ENCODE measurements at regions not wholly inside any gene's neighbourhood (a gene's known extent, or its start where the extent isn't known, plus 50 kb on each side); places are given as distances from the start of the nearest gene placed in this dataset.
"Not testable (repeated sequence)": the region's sequence is repeated elsewhere in the genome, so short reads cannot be mapped to it uniquely, and the experiment has no call there.

DNA sequence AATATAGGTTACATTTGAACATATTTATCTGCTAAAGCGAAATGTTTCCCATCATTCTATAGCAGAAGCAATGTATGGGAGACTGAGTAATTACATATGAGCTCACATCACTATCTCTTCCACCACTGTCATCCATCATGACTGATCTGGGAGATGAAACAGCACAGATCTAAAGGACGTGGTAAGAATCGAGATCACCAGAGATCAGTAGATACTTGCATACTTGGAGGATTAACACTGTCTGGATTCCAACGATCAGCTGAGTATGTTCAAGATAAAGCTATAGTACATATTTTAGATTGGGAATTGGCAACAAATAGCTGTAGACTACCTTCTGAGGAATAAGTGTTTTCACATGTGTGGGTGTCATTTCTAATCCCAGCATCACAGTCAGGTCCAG, 94.6 kb downstream of the FOXD4L6 start:
- TF ChIP-seq, protein P1, sequence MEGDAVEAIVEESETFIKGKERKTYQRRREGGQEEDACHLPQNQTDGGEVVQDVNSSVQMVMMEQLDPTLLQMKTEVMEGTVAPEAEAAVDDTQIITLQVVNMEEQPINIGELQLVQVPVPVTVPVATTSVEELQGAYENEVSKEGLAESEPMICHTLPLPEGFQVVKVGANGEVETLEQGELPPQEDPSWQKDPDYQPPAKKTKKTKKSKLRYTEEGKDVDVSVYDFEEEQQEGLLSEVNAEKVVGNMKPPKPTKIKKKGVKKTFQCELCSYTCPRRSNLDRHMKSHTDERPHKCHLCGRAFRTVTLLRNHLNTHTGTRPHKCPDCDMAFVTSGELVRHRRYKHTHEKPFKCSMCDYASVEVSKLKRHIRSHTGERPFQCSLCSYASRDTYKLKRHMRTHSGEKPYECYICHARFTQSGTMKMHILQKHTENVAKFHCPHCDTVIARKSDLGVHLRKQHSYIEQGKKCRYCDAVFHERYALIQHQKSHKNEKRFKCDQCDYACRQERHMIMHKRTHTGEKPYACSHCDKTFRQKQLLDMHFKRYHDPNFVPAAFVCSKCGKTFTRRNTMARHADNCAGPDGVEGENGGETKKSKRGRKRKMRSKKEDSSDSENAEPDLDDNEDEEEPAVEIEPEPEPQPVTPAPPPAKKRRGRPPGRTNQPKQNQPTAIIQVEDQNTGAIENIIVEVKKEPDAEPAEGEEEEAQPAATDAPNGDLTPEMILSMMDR (IDR thresholded peaks at IDR 0.05; ENCODE audit: low read depth, low read length), result not testable (repeated sequence)
- not testable (repeated sequence) for TF ChIP-seq EZH2phosphoT487 (IDR thresholded peaks at IDR 0.05; ENCODE audit: low read depth)
